ENCODE measurements at regions not wholly inside any gene's neighbourhood (a gene's known extent, or its start where the extent isn't known, plus 50 kb on each side); places are given as distances from the start of the nearest gene placed in this dataset.

DNA sequence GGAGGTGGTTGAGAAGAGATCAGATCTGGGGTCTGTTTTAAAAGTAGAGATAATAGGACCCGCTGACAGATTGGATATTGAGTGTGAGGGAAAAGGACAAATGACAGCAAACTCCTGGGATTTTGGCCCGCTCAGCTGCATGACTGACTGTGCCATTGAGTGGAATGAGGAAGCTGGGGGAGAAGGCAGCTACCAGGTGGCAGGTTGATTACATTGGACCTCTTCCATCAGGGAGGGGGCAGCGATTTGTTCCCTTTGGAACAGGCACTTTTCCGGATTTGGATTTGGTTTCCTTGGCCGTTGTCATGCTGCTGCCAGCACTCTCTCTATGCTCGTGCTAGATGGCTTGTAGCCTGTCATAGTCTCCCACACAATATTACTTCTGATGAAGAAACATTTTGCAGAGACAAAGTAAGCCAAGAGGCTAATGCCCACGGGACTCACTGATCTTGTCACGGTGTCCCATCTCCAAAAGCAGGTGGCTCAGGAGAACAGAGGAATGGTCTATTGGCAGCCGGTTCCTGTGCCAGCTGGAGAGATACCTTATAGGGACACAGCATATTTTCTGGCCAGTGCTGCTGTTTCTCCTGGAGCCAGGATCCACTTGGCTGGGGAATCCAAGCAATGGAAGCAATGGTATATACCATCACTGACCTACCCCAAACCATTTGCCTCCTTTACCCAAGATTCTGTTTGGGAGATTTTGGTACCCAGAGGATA lies 69.1 kb upstream of the WAC start:
- no peak for TF ChIP-seq POLR2A (IDR thresholded peaks at IDR 0.05; ENCODE audit: low read length)
- no peak for TF ChIP-seq GATA1 (IDR thresholded peaks at IDR 0.05; ENCODE audit: low read depth, low read length)

Data from erythroblast (primary cell).